ENCODE measurements at regions not wholly inside any gene's neighbourhood (a gene's known extent, or its start where the extent isn't known, plus 50 kb on each side); places are given as distances from the start of the nearest gene placed in this dataset.
"Not testable (repeated sequence)": the region's sequence is repeated elsewhere in the genome, so short reads cannot be mapped to it uniquely, and the experiment has no call there.

- DNase-seq (ENCODE audit: low spot score): no peak
- Mint-ChIP-seq H3K36me3 (ENCODE audit: low read depth) (no peaks in the 10 kb centered on the region), H3K27ac (ENCODE audit: unreplicated experiment) (no peak overlapping the region), H3K9me3 (ENCODE audit: low read depth) (no peaks in the 10 kb centered on the region), H3K4me3 (ENCODE audit: unreplicated experiment) (no peak overlapping the region), H3K4me1 (ENCODE audit: low read depth) (no peaks in the 10 kb centered on the region), H3K27me3 (ENCODE audit: low read depth) (peaks cover 3% of the 10 kb centered on the region)
- no peak for TF ChIP-seq CTCF (IDR thresholded peaks at IDR 0.05)
Observed at GRCh38 chr2:34705551-34706247, 1106.6 kb upstream of the FAM98A start.

GRCh38 chr2:34703292-34703691 is 1104.2 kb upstream of the FAM98A start:
- TF ChIP-seq CTCF (IDR thresholded peaks at IDR 0.05): no peak
- Mint-ChIP-seq H3K9me3 (ENCODE audit: low read depth) (no peaks in the 10 kb centered on the region), H3K4me1 (ENCODE audit: low read depth) (no peaks in the 10 kb centered on the region), H3K36me3 (ENCODE audit: low read depth) (no peaks in the 10 kb centered on the region), H3K27me3 (ENCODE audit: low read depth) (peaks cover 3% of the 10 kb centered on the region), H3K27ac (ENCODE audit: unreplicated experiment) (no peak overlapping the region), H3K4me3 (ENCODE audit: unreplicated experiment) (no peak overlapping the region)
- no peak for DNase-seq (ENCODE audit: low spot score)

GRCh38 chr2:34702391-34702790 is 1103.3 kb upstream of the FAM98A start:
- not testable (repeated sequence) for H3K9me3 Mint-ChIP-seq (ENCODE audit: low read depth); DNase-seq (ENCODE audit: low spot score); H3K4me3 Mint-ChIP-seq (ENCODE audit: unreplicated experiment); H3K27ac Mint-ChIP-seq (ENCODE audit: unreplicated experiment); H3K27me3 Mint-ChIP-seq (ENCODE audit: low read depth); H3K36me3 Mint-ChIP-seq (ENCODE audit: low read depth); H3K4me1 Mint-ChIP-seq (ENCODE audit: low read depth)

GRCh38 chr2:34677591-34677990 is 1078.5 kb upstream of the FAM98A start:
- not testable (repeated sequence) for H3K27me3 Mint-ChIP-seq (ENCODE audit: low read depth); H3K4me1 Mint-ChIP-seq (ENCODE audit: low read depth)

GRCh38 chr2:34677119-34677531 is 1078.0 kb upstream of the FAM98A start:
- H3K27ac Mint-ChIP-seq (ENCODE audit: unreplicated experiment); H3K27me3 Mint-ChIP-seq (ENCODE audit: low read depth); H3K4me1 Mint-ChIP-seq (ENCODE audit: low read depth); DNase-seq (ENCODE audit: low spot score); H3K36me3 Mint-ChIP-seq (ENCODE audit: low read depth); H3K4me3 Mint-ChIP-seq (ENCODE audit: unreplicated experiment): not testable (repeated sequence)
- peaks cover 12% of the 10 kb centered on the region for H3K9me3 Mint-ChIP-seq (ENCODE audit: low read depth)

More at GRCh38 chr2:34677591-34677990, 1078.5 kb upstream of the FAM98A start:
- not testable (repeated sequence) for H3K4me3 Mint-ChIP-seq (ENCODE audit: unreplicated experiment); DNase-seq (ENCODE audit: low spot score); H3K27ac Mint-ChIP-seq (ENCODE audit: unreplicated experiment); H3K36me3 Mint-ChIP-seq (ENCODE audit: low read depth)
- H3K9me3 Mint-ChIP-seq (ENCODE audit: low read depth): peaks cover 12% of the 10 kb centered on the region

GRCh38 chr2:34670482-34670881 is 1071.4 kb upstream of the FAM98A start:
- DNase-seq (ENCODE audit: low spot score): no peak
- no peak overlapping the region for H3K27ac Mint-ChIP-seq (ENCODE audit: unreplicated experiment)
- H3K9me3 Mint-ChIP-seq (ENCODE audit: low read depth): peaks cover 12% of the 10 kb centered on the region
- TF ChIP-seq CTCF (IDR thresholded peaks at IDR 0.05): no peak
- no peak overlapping the region for H3K4me3 Mint-ChIP-seq (ENCODE audit: unreplicated experiment)
- H3K4me1 Mint-ChIP-seq (ENCODE audit: low read depth): no peaks in the 10 kb centered on the region
- no peaks in the 10 kb centered on the region for H3K27me3 Mint-ChIP-seq (ENCODE audit: low read depth)
- H3K36me3 Mint-ChIP-seq (ENCODE audit: low read depth): no peaks in the 10 kb centered on the region

- no peak for TF ChIP-seq CTCF (IDR thresholded peaks at IDR 0.05)
- H3K4me3 Mint-ChIP-seq (ENCODE audit: unreplicated experiment): no peak overlapping the region
- no peak for DNase-seq (ENCODE audit: low spot score)
- no peaks in the 10 kb centered on the region for H3K4me1 Mint-ChIP-seq (ENCODE audit: low read depth)
- no peaks in the 10 kb centered on the region for H3K36me3 Mint-ChIP-seq (ENCODE audit: low read depth)
- H3K9me3 Mint-ChIP-seq (ENCODE audit: low read depth): no peaks in the 10 kb centered on the region
- no peaks in the 10 kb centered on the region for H3K27me3 Mint-ChIP-seq (ENCODE audit: low read depth)
- H3K27ac Mint-ChIP-seq (ENCODE audit: unreplicated experiment): no peak overlapping the region
Observed at GRCh38 chr2:34666821-34667220, 1067.7 kb upstream of the FAM98A start.
